DND-41 (cell line): ENCODE measurements at regions not wholly inside any gene's neighbourhood (a gene's known extent, or its start where the extent isn't known, plus 50 kb on each side); places are given as distances from the start of the nearest gene placed in this dataset.

ENCODE experiments used
- CTCF ChIP-seq: IDR thresholded peaks from 2 replicates; pipeline ENCODE4 v1.5.1; 2012; ENCODE audit warnings: borderline replicate concordance, low read length, moderate library complexity, mild to moderate bottlenecking; ENCODE audit not compliant: poor library complexity, severe bottlenecking; ENCODE audit errors: extremely low read depth
- EZH2 ChIP-seq: IDR thresholded peaks from 3 replicates; pipeline ENCODE4 v1.6.1; 2012; ENCODE audit warnings: borderline replicate concordance, low read depth, mild to moderate bottlenecking, moderate library complexity, low read length, inconsistent platforms; ENCODE audit not compliant: severe bottlenecking

DNA sequence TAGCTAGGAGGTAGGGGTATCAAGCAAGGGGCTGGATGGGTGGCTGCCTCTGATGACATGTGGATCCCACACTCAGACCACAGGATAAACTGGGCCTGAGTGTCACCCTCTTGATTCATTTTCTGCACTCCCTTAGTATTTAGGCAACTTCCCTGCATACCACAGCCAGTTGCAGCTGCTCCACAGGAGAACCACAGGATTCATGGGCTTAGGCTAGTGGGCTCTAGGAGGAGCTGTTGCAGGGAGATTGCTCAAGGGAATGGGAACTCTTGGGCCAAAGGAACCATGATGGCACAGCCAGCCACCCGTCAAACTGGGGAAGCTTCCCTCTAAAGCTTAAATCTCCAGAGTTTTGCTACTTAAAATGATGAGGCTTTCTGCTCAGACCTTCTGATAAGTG, 269.7 kb upstream of the ASIC2 start:
- TF ChIP-seq CTCF (no peak), EZH2 (no peak)
